Neural progenitor cell (in vitro differentiated cells): ENCODE measurements at regions not wholly inside any gene's neighbourhood (a gene's known extent, or its start where the extent isn't known, plus 50 kb on each side); places are given as distances from the start of the nearest gene placed in this dataset.

Source experiments
- EZH2phosphoT487 ChIP-seq: fragments of 200-600 bp; sonication (generic); IDR thresholded peaks from 2 replicates; pipeline ENCODE4 v1.6.1; 2017; ENCODE audit warnings: antibody characterized with exemption
- TF ChIP-seq, protein P1 (sequence below): fragments of 200-600 bp; sonication (generic); IDR thresholded peaks from 2 replicates; pipeline ENCODE4 v1.5.1; 2017; ENCODE audit warnings: antibody characterized with exemption, mild to moderate bottlenecking

DNA sequence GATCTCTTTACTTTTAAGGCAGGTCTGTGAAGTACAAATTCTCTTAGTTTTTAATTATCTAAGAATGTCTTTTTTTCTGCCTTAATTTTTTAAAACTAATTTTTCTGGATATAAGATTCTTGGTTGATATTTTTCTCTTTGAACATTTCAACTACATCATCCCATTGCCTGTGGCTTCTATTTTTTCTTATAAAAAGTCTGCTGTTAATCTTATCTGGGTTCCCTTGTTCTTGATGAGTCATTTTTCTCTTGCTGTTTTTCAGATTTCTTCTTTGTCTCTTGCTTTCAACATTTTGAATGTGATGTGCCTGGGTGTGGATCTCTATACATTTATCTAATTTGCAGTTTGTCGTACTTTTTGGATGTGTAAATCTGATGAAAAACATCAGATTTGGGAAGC, 525.2 kb upstream of the PBX1 start:
- TF ChIP-seq, protein P1, sequence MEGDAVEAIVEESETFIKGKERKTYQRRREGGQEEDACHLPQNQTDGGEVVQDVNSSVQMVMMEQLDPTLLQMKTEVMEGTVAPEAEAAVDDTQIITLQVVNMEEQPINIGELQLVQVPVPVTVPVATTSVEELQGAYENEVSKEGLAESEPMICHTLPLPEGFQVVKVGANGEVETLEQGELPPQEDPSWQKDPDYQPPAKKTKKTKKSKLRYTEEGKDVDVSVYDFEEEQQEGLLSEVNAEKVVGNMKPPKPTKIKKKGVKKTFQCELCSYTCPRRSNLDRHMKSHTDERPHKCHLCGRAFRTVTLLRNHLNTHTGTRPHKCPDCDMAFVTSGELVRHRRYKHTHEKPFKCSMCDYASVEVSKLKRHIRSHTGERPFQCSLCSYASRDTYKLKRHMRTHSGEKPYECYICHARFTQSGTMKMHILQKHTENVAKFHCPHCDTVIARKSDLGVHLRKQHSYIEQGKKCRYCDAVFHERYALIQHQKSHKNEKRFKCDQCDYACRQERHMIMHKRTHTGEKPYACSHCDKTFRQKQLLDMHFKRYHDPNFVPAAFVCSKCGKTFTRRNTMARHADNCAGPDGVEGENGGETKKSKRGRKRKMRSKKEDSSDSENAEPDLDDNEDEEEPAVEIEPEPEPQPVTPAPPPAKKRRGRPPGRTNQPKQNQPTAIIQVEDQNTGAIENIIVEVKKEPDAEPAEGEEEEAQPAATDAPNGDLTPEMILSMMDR: no peak
- TF ChIP-seq EZH2phosphoT487: no peak
